Osteocyte (in vitro differentiated cells): ENCODE measurements at regions not wholly inside any gene's neighbourhood (a gene's known extent, or its start where the extent isn't known, plus 50 kb on each side); places are given as distances from the start of the nearest gene placed in this dataset.

Experiments used
- DNase-seq: peaks from one replicate; pipeline ENCODE4 v3.0.0; 2021; ENCODE audit warnings: mixed read lengths; ENCODE audit not compliant: unreplicated experiment; ENCODE audit errors: extremely low spot score
- H3K27ac Mint-ChIP-seq: one replicate; pipeline ENCODE4 v1.8.0; 2021; ENCODE audit warnings: mild to moderate bottlenecking, mixed read lengths; ENCODE audit not compliant: unreplicated experiment
- H3K27me3 Mint-ChIP-seq: one replicate; pipeline ENCODE4 v1.8.0; 2021; ENCODE audit warnings: mixed read lengths; ENCODE audit not compliant: unreplicated experiment
- H3K36me3 Mint-ChIP-seq: one replicate; pipeline ENCODE4 v1.8.0; 2021; ENCODE audit warnings: mixed read lengths; ENCODE audit not compliant: unreplicated experiment
- H3K4me1 Mint-ChIP-seq: one replicate; pipeline ENCODE4 v1.8.0; 2021; ENCODE audit warnings: mixed read lengths; ENCODE audit not compliant: unreplicated experiment
- H3K4me3 Mint-ChIP-seq: one replicate; pipeline ENCODE4 v1.8.0; 2021; ENCODE audit warnings: mild to moderate bottlenecking, moderate library complexity, mixed read lengths; ENCODE audit not compliant: unreplicated experiment
- H3K9me3 Mint-ChIP-seq: one replicate; pipeline ENCODE4 v1.8.0; 2021; ENCODE audit warnings: mixed read lengths; ENCODE audit not compliant: unreplicated experiment
- CTCF ChIP-seq: fragments of 200-600 bp; sonication (generic); IDR thresholded peaks from 2 replicates; pipeline ENCODE4 v1.5.0; 2021; ENCODE audit warnings: antibody characterized with exemption, mild to moderate bottlenecking, moderate library complexity

DNA sequence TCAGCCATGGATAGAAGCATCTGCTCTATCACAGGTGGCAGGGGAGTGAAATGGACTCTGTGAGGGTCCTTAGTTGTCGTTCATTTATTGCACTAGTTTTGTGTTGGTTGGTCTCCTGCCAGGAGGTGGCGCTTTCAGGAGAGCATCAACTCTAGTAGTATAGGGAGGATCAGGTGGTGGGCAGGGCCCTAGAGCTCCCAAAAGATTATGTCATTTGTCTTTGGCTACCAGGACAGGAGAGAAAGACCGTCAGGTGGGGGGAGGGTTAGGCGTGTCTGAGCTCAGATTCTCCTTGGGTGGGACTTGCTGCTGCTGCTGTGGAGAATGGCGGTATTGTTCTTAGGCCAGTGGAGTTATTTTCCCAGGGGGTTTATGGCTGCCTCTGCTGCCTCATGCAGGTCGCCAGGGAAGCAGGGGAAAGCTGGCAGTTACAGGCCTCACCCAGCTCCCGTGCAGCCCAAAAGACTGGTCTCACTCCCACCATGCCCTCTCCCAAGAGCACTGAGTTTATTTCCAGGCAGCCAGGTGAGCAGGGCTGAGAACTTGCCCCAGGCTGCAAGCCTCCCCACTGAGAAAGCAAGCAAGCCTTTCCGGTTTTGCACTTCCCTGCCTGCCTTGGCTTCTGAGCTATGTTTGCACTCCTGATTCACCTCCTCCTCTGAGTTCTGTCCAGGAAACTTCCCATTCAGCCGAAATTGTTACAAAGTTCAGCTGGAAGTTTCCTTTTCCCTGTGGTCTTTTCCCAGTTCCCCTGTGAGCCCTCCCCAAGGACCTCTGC is 317.3 kb downstream of the TAF11L14 start:
- Mint-ChIP-seq H3K4me1 (peaks cover 13% of the 10 kb centered on the region), H3K36me3 (peaks cover 6% of the 10 kb centered on the region), H3K27ac (no peak overlapping the region), H3K9me3 (peaks cover 34% of the 10 kb centered on the region), H3K4me3 (no peak overlapping the region), H3K27me3 (no peaks in the 10 kb centered on the region)
- DNase-seq, result no peak
- no peak for TF ChIP-seq CTCF

DNA sequence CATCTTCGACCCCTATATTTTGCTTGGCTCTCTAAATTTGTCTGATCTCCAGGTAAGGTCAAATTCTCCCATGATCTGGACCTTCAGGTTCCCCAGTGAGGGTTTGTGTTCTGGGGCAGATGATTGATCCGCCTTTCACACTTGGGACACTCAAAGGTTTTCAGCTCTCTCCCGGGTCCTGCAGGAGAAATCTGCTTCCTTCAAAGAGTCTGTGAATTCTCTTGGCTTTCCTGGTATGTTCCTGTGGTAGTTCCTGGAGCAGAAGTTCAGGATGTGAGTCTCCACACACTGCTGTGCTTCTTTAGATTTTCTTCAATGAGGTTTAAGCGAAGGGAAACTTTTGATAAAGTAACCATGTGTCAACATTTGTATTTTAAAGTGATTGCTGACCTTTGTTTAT is 318.0 kb downstream of the TAF11L14 start:
- TF ChIP-seq CTCF, result no peak
- no peak for DNase-seq
- Mint-ChIP-seq H3K27me3 (no peaks in the 10 kb centered on the region), H3K36me3 (peaks cover 5% of the 10 kb centered on the region), H3K4me1 (peaks cover 16% of the 10 kb centered on the region), H3K4me3 (no peak overlapping the region), H3K27ac (no peak overlapping the region), H3K9me3 (peaks cover 27% of the 10 kb centered on the region)

DNA sequence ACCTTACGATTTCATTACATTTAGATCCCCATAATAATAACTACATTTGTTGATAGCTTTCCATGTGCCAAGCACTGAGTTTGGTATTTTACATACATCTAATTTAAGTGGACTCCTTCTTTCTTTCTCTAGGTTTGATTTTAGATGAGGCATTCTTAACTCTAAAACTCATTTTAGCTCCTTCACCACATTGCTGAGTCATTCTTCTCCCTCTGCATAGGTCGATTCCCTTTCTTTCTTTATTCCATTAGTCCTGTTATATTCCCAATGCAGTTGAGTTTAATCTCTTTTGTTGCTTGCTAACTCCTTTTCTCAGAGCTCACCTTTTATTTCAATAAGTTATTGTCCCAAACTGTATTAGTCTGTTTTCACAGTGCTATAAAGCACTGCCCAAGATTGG is 329.8 kb downstream of the TAF11L14 start:
- no peak for TF ChIP-seq CTCF
- DNase-seq, result no peak
- Mint-ChIP-seq H3K27ac (no peak overlapping the region), H3K9me3 (peaks cover 6% of the 10 kb centered on the region), H3K4me3 (no peak overlapping the region), H3K4me1 (peaks cover 14% of the 10 kb centered on the region), H3K27me3 (no peaks in the 10 kb centered on the region), H3K36me3 (no peaks in the 10 kb centered on the region)

DNA sequence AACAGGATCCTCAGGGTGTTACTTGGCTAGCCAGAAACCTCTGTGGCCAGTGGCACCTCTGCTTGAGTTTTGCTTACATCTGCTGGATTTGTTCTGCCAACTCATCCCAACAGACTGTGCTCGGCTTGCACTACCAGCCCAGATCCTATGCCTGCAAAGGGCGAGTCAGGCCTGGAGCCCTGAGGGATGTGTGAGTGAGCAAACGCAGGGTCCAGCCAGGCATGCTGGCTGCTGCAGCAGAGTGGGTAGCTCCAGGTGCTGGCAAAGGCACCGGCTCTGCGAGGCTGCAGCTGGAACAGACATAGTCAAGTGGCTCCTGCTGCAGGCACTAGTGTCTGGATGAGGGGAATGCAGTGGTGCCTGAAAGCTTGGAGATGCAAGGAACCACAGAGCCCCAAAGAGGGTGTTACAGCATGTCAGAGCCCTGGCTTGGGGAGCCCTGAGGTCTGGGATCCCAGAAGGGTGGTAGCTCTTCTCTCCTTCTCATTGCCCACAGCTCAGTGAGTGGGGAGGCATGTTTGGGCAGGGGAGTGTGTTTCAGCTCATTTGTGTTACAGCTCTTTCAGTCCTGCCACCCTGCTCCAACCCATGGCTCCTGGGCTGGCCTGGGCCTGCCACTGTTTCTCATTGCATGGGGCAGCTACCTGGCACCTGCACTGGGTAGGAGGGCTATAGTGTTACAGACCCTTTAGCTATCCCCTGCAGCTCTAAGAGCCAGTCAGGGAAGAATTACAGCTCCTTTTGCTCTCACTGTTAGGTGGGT is 332.6 kb downstream of the TAF11L14 start:
- no peak overlapping the region for H3K4me3 Mint-ChIP-seq
- no peaks in the 10 kb centered on the region for H3K36me3 Mint-ChIP-seq
- no peaks in the 10 kb centered on the region for H3K27me3 Mint-ChIP-seq
- H3K27ac Mint-ChIP-seq, result no peak overlapping the region
- no peak for TF ChIP-seq CTCF
- H3K9me3 Mint-ChIP-seq, result peaks cover 6% of the 10 kb centered on the region
- peaks cover 10% of the 10 kb centered on the region for H3K4me1 Mint-ChIP-seq
- no peak for DNase-seq

DNA sequence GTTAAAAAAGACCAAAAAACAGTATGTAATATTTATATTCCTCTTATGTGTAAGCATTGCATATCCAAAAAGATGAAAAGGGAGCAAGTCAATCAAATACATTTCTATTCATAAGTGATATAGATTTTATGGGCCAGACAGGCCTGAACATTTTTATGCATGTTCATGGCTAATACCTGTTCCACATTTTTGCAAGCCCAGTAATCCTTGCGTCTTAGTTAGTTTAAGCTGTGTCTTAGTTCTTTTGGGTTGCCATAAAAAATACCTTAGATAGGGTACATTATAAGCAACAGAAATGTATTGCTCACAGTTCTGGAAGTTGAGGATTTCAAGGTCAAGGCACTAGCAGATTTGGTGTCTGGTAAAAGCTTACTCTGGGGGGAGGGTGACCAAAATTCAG is 342.1 kb downstream of the TAF11L14 start:
- no peak for DNase-seq

More for the DNA sequence above, 342.1 kb downstream of the TAF11L14 start:
- Mint-ChIP-seq H3K27me3 (peaks cover 4% of the 10 kb centered on the region), H3K36me3 (peaks cover 1% of the 10 kb centered on the region), H3K4me3 (no peak overlapping the region), H3K27ac (no peak overlapping the region), H3K9me3 (no peaks in the 10 kb centered on the region), H3K4me1 (no peaks in the 10 kb centered on the region)
- no peak for TF ChIP-seq CTCF
